ENCODE measurements at regions not wholly inside any gene's neighbourhood (a gene's known extent, or its start where the extent isn't known, plus 50 kb on each side); places are given as distances from the start of the nearest gene placed in this dataset.
A peak's percentile ranks its signal among the peaks of the same experiment; 100 is the strongest.

- DNase-seq = no peak
Observed at GRCh38 chr11:15783619-15784018, 572.7 kb downstream of the SOX6 start.

GRCh38 chr11:15793043-15793996, 563.0 kb downstream of the SOX6 start:
- DNase-seq = no peak

- no peak for DNase-seq
Observed at GRCh38 chr11:15794361-15795150, 561.8 kb downstream of the SOX6 start.

- DNase-seq = no peak
Observed at GRCh38 chr11:15795378-15795777, 561.0 kb downstream of the SOX6 start.

- peak; percentile 41 for DNase-seq
Observed at GRCh38 chr11:15800111-15800800, 556.1 kb downstream of the SOX6 start.

GRCh38 chr11:15801126-15801525, 555.2 kb downstream of the SOX6 start:
- no peak for DNase-seq

GRCh38 chr11:15801616-15802015, 554.7 kb downstream of the SOX6 start:
- DNase-seq = no peak

- no peak for DNase-seq
Observed at GRCh38 chr11:15805726-15806125, 550.6 kb downstream of the SOX6 start.

GRCh38 chr11:15806217-15806616, 550.1 kb downstream of the SOX6 start:
- no peak for DNase-seq

- DNase-seq = no peak
Observed at GRCh38 chr11:15807827-15808226, 548.5 kb downstream of the SOX6 start.

GRCh38 chr11:15810082-15810481, 546.3 kb downstream of the SOX6 start:
- DNase-seq = no peak

GRCh38 chr11:15810525-15810924, 545.8 kb downstream of the SOX6 start:
- DNase-seq = no peak

- DNase-seq = no peak
Observed at GRCh38 chr11:15815246-15816195, 540.8 kb downstream of the SOX6 start.

- peak; percentile 52 for DNase-seq
Observed at GRCh38 chr11:15816260-15816871, 540.0 kb downstream of the SOX6 start.

- DNase-seq = no peak
Observed at GRCh38 chr11:15817001-15817400, 539.3 kb downstream of the SOX6 start.

GRCh38 chr11:15818132-15818842, 538.1 kb downstream of the SOX6 start:
- no peak for DNase-seq

- peak; percentile 27 for DNase-seq
Observed at GRCh38 chr11:15819679-15820286, 536.6 kb downstream of the SOX6 start.

- DNase-seq = no peak
Observed at GRCh38 chr11:15821451-15821850, 534.9 kb downstream of the SOX6 start.

- no peak for DNase-seq
Observed at GRCh38 chr11:15824060-15824459, 532.3 kb downstream of the SOX6 start.

GRCh38 chr11:15825976-15826650, 530.2 kb downstream of the SOX6 start:
- DNase-seq = no peak

All from CD4-positive, alpha-beta T cell treated with Interleukin-15 for 1 hour (primary cell).